SK-N-SH treated with all-trans-retinoic acid at 6 μM for 48 hours (cell line): ENCODE measurements at regions not wholly inside any gene's neighbourhood (a gene's known extent, or its start where the extent isn't known, plus 50 kb on each side); places are given as distances from the start of the nearest gene placed in this dataset.

Experiments
- ATAC-seq: fragments of 200-7000 bp; cut with Tn5 transposase; 3 replicates; pipeline ENCODE4 v1.9.1; 2020; ENCODE audit warnings: mild to moderate bottlenecking, moderate library complexity
- ARNTL ChIP-seq: fragments of 450-650 bp; formaldehyde crosslinking; IDR thresholded peaks from 2 replicates; pipeline ENCODE4 v1.5.0; 2020; ENCODE audit warnings: low read depth, mild to moderate bottlenecking, moderate library complexity, borderline replicate concordance
- BACH2 ChIP-seq: fragments of 250-450 bp; sonication (Bioruptor Pico); IDR thresholded peaks from 2 replicates; pipeline ENCODE4 v1.9.0; 2021; ENCODE audit warnings: mild to moderate bottlenecking, borderline replicate concordance
- CSDC2 ChIP-seq: fragments of 250-450 bp; sonication (Bioruptor Pico); IDR thresholded peaks from 2 replicates; pipeline ENCODE4 v1.5.0; 2020; ENCODE audit warnings: mild to moderate bottlenecking, moderate library complexity
- ESRRG ChIP-seq: fragments of 250-450 bp; sonication (Bioruptor Pico); IDR thresholded peaks from 2 replicates; pipeline ENCODE4 v1.6.1; 2021; ENCODE audit warnings: mild to moderate bottlenecking
- GLIS3 ChIP-seq: fragments of 250-450 bp; sonication (Bioruptor Pico); IDR thresholded peaks from 2 replicates; pipeline ENCODE4 v1.5.0; 2020; ENCODE audit warnings: mild to moderate bottlenecking, moderate library complexity
- ISL1 ChIP-seq: fragments of 250-450 bp; sonication (Bioruptor Pico); IDR thresholded peaks from 2 replicates; pipeline ENCODE4 v2.1.2; 2022; ENCODE audit warnings: mild to moderate bottlenecking, moderate library complexity
- OSR1 ChIP-seq: fragments of 250-450 bp; sonication (Bioruptor Pico); IDR thresholded peaks from 2 replicates; pipeline ENCODE4 v1.8.0; 2022; ENCODE audit warnings: moderate library complexity, mild to moderate bottlenecking, inconsistent platforms
- PPARA ChIP-seq: fragments of 250-450 bp; sonication (Bioruptor Pico); IDR thresholded peaks from 2 replicates; pipeline ENCODE4 v1.5.0; 2020; ENCODE audit warnings: mild to moderate bottlenecking, borderline replicate concordance
- RARB ChIP-seq: fragments of 250-450 bp; sonication (Bioruptor Pico); IDR thresholded peaks from 2 replicates; pipeline ENCODE4 v1.8.0; 2021; ENCODE audit warnings: mild to moderate bottlenecking, moderate library complexity
- SNAI2 ChIP-seq: fragments of 250-450 bp; sonication (Bioruptor Pico); IDR thresholded peaks from 2 replicates; pipeline ENCODE4 v1.5.0; 2020; ENCODE audit warnings: mild to moderate bottlenecking, moderate library complexity
- TCF4 ChIP-seq: fragments of 250-450 bp; sonication (Bioruptor Pico); IDR thresholded peaks from 2 replicates; pipeline ENCODE4 v1.8.0; 2021; ENCODE audit warnings: mild to moderate bottlenecking, moderate library complexity, borderline replicate concordance
- TOX ChIP-seq: fragments of 250-450 bp; sonication (Bioruptor Pico); IDR thresholded peaks from 2 replicates; pipeline ENCODE4 v1.8.0; 2021; ENCODE audit warnings: mild to moderate bottlenecking, moderate library complexity, borderline replicate concordance
- ZC3H10 ChIP-seq: fragments of 250-450 bp; sonication (Bioruptor Pico); IDR thresholded peaks from 2 replicates; pipeline ENCODE4 v1.5.1; 2021; ENCODE audit warnings: mild to moderate bottlenecking, moderate library complexity
- ZFP3 ChIP-seq: fragments of 250-450 bp; sonication (Bioruptor Pico); IDR thresholded peaks from 2 replicates; pipeline ENCODE4 v1.5.0; 2020; ENCODE audit warnings: mild to moderate bottlenecking, moderate library complexity
- ZFP30 ChIP-seq: fragments of 450-650 bp; formaldehyde crosslinking; IDR thresholded peaks from 2 replicates; pipeline ENCODE4 v1.5.0; 2022; ENCODE audit warnings: mild to moderate bottlenecking, moderate library complexity
- ZNF565 ChIP-seq: fragments of 450-650 bp; formaldehyde crosslinking; conservative IDR thresholded peaks from 2 replicates; pipeline ENCODE4 v1.5.0; 2020; ENCODE audit warnings: low read depth, mild to moderate bottlenecking, moderate library complexity
- ZNF70 ChIP-seq: fragments of 450-650 bp; formaldehyde crosslinking; IDR thresholded peaks from 2 replicates; pipeline ENCODE4 v1.5.0; 2020; ENCODE audit warnings: mild to moderate bottlenecking, moderate library complexity
- ZNF8 ChIP-seq: fragments of 450-650 bp; formaldehyde crosslinking; IDR thresholded peaks from 2 replicates; pipeline ENCODE4 v1.5.0; 2020; ENCODE audit warnings: mild to moderate bottlenecking, moderate library complexity
- TF ChIP-seq, protein P1 (sequence below): fragments of 250-450 bp; sonication (Bioruptor Pico); IDR thresholded peaks from 2 replicates; pipeline ENCODE4 v1.5.1; 2021; ENCODE audit warnings: mild to moderate bottlenecking, moderate library complexity
- TF ChIP-seq, protein P2 (sequence below): fragments of 250-450 bp; sonication (Bioruptor Pico); IDR thresholded peaks from 2 replicates; pipeline ENCODE4 v1.5.1; 2020; ENCODE audit warnings: low read depth, mild to moderate bottlenecking, moderate library complexity
- TF ChIP-seq, protein P3 (sequence below): fragments of 250-450 bp; sonication (Bioruptor Pico); IDR thresholded peaks from 2 replicates; pipeline ENCODE4 v1.8.0; 2020; ENCODE audit warnings: mild to moderate bottlenecking, moderate library complexity, borderline replicate concordance
- TF ChIP-seq, protein P4 (sequence below): fragments of 250-450 bp; sonication (Bioruptor Pico); IDR thresholded peaks from 2 replicates; pipeline ENCODE4 v1.5.0; 2020; ENCODE audit warnings: mild to moderate bottlenecking, moderate library complexity
- TF ChIP-seq, protein P5 (sequence below): fragments of 250-450 bp; sonication (Bioruptor Pico); IDR thresholded peaks from 2 replicates; pipeline ENCODE4 v1.8.0; 2021; ENCODE audit warnings: low read depth, mild to moderate bottlenecking, moderate library complexity, borderline replicate concordance

DNA sequence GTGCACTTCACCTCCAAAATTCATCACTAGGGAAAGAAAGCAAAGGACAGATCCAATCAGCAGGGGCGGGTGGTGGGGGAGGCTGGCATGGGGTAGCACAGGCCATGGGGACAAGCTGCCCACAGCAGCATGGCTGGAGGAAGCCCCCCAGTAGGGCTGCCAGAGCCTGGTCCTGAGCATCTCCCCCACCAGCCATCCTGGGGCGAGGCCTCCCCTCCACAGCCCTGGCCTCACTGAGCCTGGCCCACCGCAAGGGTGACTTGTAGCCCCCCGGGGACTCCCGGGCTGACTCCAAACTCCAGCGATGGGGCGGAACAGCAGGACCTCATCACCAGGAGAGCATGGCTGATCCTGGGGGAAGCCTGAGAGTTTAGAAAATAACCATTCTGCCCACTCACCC is 92.4 kb upstream of the TCERG1L start:
- TF ChIP-seq OSR1 (CRISPR knock-in tag) (no peak), TCF4 (CRISPR knock-in tag) (no peak), ZFP30 (CRISPR knock-in tag) (no peak), ZNF8 (no peak), ZNF70 (CRISPR knock-in tag) (no peak), ZFP3 (no peak)
- TF ChIP-seq, all 23 proteins: peak for 0
- ATAC-seq: no peak

DNA sequence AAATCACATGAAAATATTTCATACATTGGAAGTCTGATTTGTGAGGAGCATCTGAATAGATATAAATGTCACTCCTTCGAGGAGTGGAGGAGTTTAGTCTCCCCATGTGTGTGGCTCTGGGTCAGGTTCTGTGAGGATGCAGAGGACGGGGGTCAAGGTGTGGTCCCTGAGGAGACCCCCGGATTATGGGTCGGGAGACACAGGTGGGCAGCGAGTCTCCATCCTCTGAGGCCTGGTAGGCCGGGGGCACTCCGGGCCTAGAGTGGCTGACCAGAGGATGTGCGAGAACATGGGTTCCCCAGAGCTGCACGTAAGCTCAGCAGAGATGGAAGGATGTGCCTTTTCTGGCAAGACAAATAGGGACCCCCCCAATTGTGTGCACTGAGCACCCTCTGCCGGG is 93.4 kb upstream of the TCERG1L start:
- ATAC-seq: no peak
- no peak for TF ChIP-seq ZC3H10 (CRISPR knock-in tag)
- TF ChIP-seq, protein P1, sequence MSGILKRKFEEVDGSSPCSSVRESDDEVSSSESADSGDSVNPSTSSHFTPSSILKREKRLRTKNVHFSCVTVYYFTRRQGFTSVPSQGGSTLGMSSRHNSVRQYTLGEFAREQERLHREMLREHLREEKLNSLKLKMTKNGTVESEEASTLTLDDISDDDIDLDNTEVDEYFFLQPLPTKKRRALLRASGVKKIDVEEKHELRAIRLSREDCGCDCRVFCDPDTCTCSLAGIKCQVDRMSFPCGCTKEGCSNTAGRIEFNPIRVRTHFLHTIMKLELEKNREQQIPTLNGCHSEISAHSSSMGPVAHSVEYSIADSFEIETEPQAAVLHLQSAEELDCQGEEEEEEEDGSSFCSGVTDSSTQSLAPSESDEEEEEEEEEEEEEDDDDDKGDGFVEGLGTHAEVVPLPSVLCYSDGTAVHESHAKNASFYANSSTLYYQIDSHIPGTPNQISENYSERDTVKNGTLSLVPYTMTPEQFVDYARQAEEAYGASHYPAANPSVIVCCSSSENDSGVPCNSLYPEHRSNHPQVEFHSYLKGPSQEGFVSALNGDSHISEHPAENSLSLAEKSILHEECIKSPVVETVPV (CRISPR knock-in tag): no peak
- no peak for TF ChIP-seq CSDC2 (CRISPR knock-in tag)
- no peak for TF ChIP-seq PPARA (CRISPR knock-in tag)
- no peak for TF ChIP-seq TCF4 (CRISPR knock-in tag)
- no peak for TF ChIP-seq ZNF8
- TF ChIP-seq OSR1 (CRISPR knock-in tag): no peak
- TF ChIP-seq, protein P2, sequence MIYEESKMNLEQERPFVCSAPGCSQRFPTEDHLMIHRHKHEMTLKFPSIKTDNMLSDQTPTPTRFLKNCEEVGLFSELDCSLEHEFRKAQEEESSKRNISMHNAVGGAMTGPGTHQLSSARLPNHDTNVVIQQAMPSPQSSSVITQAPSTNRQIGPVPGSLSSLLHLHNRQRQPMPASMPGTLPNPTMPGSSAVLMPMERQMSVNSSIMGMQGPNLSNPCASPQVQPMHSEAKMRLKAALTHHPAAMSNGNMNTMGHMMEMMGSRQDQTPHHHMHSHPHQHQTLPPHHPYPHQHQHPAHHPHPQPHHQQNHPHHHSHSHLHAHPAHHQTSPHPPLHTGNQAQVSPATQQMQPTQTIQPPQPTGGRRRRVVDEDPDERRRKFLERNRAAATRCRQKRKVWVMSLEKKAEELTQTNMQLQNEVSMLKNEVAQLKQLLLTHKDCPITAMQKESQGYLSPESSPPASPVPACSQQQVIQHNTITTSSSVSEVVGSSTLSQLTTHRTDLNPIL (CRISPR knock-in tag): no peak
- TF ChIP-seq BACH2: no peak
- no peak for TF ChIP-seq TOX (CRISPR knock-in tag)
- TF ChIP-seq GLIS3: no peak
- TF ChIP-seq ZNF565: no peak
- no peak for TF ChIP-seq ZNF70 (CRISPR knock-in tag)
- no peak for TF ChIP-seq ZFP30 (CRISPR knock-in tag)

DNA sequence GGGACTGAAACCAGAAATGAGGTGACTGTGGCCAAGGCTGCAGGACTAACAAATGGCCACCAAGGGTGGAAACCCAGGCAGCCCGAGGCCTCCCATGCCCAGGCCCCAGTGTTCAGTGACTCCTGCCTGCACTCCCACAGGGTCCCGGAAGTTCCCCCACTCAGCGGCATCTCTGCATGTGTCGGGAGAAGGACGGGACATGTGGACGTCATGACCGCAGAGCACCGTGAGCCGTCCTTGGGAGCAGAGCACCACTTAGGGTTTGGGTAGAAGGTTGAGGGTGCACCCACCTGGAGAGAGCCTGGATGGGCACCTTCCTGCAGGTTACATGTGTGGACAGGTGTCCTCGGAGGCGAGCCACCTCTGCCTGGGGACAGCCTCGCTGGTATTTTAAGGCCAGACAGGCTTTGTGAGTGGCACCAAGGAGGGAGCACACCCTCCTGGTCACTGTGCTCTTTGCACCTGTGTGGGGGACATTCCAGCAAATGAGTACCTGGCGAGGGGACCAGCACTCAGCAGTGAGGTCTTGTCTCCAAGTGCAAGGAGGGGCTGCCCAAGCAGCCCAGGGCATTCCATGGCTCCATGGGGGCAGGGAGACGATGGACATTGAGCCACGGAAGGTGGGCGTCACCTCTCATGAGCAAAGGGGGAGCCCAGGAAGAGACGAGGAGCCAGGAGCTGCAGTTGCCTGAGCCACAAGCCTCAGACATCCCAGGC is 95.3 kb upstream of the TCERG1L start:
- ATAC-seq: no peak
- TF ChIP-seq PPARA (CRISPR knock-in tag) (no peak), TCF4 (CRISPR knock-in tag) (no peak), SNAI2 (CRISPR knock-in tag) (no peak), GLIS3 (no peak), ZNF70 (CRISPR knock-in tag) (no peak), ISL1 (no peak), ZC3H10 (CRISPR knock-in tag) (no peak), ARNTL (CRISPR knock-in tag) (no peak), ZNF565 (no peak), TOX (CRISPR knock-in tag) (no peak), RARB (CRISPR knock-in tag) (no peak), ESRRG (CRISPR knock-in tag) (no peak), BACH2 (no peak), ZFP3 (no peak)
- TF ChIP-seq, protein P3, sequence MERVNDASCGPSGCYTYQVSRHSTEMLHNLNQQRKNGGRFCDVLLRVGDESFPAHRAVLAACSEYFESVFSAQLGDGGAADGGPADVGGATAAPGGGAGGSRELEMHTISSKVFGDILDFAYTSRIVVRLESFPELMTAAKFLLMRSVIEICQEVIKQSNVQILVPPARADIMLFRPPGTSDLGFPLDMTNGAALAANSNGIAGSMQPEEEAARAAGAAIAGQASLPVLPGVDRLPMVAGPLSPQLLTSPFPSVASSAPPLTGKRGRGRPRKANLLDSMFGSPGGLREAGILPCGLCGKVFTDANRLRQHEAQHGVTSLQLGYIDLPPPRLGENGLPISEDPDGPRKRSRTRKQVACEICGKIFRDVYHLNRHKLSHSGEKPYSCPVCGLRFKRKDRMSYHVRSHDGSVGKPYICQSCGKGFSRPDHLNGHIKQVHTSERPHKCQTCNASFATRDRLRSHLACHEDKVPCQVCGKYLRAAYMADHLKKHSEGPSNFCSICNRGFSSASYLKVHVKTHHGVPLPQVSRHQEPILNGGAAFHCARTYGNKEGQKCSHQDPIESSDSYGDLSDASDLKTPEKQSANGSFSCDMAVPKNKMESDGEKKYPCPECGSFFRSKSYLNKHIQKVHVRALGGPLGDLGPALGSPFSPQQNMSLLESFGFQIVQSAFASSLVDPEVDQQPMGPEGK (CRISPR knock-in tag): no peak
- TF ChIP-seq, protein P2 (CRISPR knock-in tag): no peak
- TF ChIP-seq, protein P4, sequence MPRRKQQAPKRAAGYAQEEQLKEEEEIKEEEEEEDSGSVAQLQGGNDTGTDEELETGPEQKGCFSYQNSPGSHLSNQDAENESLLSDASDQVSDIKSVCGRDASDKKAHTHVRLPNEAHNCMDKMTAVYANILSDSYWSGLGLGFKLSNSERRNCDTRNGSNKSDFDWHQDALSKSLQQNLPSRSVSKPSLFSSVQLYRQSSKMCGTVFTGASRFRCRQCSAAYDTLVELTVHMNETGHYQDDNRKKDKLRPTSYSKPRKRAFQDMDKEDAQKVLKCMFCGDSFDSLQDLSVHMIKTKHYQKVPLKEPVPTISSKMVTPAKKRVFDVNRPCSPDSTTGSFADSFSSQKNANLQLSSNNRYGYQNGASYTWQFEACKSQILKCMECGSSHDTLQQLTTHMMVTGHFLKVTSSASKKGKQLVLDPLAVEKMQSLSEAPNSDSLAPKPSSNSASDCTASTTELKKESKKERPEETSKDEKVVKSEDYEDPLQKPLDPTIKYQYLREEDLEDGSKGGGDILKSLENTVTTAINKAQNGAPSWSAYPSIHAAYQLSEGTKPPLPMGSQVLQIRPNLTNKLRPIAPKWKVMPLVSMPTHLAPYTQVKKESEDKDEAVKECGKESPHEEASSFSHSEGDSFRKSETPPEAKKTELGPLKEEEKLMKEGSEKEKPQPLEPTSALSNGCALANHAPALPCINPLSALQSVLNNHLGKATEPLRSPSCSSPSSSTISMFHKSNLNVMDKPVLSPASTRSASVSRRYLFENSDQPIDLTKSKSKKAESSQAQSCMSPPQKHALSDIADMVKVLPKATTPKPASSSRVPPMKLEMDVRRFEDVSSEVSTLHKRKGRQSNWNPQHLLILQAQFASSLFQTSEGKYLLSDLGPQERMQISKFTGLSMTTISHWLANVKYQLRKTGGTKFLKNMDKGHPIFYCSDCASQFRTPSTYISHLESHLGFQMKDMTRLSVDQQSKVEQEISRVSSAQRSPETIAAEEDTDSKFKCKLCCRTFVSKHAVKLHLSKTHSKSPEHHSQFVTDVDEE (CRISPR knock-in tag): no peak
- TF ChIP-seq, protein P5, sequence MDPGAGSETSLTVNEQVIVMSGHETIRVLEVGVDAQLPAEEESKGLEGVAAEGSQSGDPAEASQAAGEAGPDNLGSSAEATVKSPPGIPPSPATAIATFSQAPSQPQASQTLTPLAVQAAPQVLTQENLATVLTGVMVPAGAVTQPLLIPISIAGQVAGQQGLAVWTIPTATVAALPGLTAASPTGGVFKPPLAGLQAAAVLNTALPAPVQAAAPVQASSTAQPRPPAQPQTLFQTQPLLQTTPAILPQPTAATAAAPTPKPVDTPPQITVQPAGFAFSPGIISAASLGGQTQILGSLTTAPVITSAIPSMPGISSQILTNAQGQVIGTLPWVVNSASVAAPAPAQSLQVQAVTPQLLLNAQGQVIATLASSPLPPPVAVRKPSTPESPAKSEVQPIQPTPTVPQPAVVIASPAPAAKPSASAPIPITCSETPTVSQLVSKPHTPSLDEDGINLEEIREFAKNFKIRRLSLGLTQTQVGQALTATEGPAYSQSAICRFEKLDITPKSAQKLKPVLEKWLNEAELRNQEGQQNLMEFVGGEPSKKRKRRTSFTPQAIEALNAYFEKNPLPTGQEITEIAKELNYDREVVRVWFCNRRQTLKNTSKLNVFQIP (CRISPR knock-in tag): no peak
